Central memory CD8-positive, alpha-beta T cell (primary cell): ENCODE measurements at regions not wholly inside any gene's neighbourhood (a gene's known extent, or its start where the extent isn't known, plus 50 kb on each side); places are given as distances from the start of the nearest gene placed in this dataset.

ENCODE experiments used
- ATAC-seq: fragments of 150-1000 bp; cut with Tn5 transposase; replicated peaks from 2 replicates; pipeline ENCODE4 v1.10.0; 2022; ENCODE audit warnings: mild to moderate bottlenecking, moderate FRiP score, moderate number of reproducible peaks; ENCODE audit not compliant: poor library complexity, severe bottlenecking; ENCODE audit errors: extremely low read depth
- DNase-seq, 2 donors: peaks; one replicate each; pipeline ENCODE4 v3.0.0; 2021; ENCODE audit warnings: low spot score in 2 of 2
- H3K27ac Mint-ChIP-seq: one replicate; pipeline ENCODE4 v1.8.0; 2022; ENCODE audit warnings: low read depth, mild to moderate bottlenecking, moderate library complexity, mixed read lengths
- H3K27me3 Mint-ChIP-seq: one replicate; pipeline ENCODE4 v1.8.0; 2022; ENCODE audit warnings: mixed read lengths
- H3K36me3 Mint-ChIP-seq: one replicate; pipeline ENCODE4 v1.8.0; 2022; ENCODE audit warnings: mild to moderate bottlenecking, moderate library complexity, mixed read lengths; ENCODE audit not compliant: insufficient read depth
- H3K4me1 Mint-ChIP-seq: one replicate; pipeline ENCODE4 v1.8.0; 2022; ENCODE audit warnings: mixed read lengths
- H3K4me3 Mint-ChIP-seq: one replicate; pipeline ENCODE4 v1.8.0; 2022; ENCODE audit warnings: mild to moderate bottlenecking, moderate library complexity, mixed read lengths
- H3K9me3 Mint-ChIP-seq: one replicate; pipeline ENCODE4 v1.8.0; 2022; ENCODE audit warnings: mixed read lengths

DNA sequence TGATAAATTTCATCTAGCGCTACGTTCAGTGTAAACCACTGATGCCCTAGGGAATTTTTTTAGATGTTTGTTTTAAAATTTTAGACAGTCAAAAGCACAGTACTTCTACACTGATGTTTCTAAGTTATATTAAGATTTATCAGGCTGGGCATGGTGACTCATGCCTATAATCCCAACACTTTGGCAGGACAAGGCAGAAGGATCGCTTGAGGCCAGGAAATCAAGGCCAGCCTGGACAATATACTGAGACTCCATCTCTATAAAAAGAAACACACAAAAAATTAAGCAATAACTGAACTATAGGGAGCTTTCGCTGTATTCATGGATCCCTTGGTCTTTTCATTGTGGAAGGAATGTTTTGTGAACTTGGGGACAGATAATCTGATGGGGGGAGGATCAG is 50.6 kb upstream of the MAPRE2 start:
- peaks cover 5% of the 10 kb centered on the region for H3K36me3 Mint-ChIP-seq
- DNase-seq, result no peak
- ATAC-seq, result no peak
- H3K4me3 Mint-ChIP-seq, result no peak overlapping the region
- H3K27me3 Mint-ChIP-seq, result no peaks in the 10 kb centered on the region
- no peak overlapping the region for H3K27ac Mint-ChIP-seq
- no peaks in the 10 kb centered on the region for H3K4me1 Mint-ChIP-seq
- no peaks in the 10 kb centered on the region for H3K9me3 Mint-ChIP-seq

DNA sequence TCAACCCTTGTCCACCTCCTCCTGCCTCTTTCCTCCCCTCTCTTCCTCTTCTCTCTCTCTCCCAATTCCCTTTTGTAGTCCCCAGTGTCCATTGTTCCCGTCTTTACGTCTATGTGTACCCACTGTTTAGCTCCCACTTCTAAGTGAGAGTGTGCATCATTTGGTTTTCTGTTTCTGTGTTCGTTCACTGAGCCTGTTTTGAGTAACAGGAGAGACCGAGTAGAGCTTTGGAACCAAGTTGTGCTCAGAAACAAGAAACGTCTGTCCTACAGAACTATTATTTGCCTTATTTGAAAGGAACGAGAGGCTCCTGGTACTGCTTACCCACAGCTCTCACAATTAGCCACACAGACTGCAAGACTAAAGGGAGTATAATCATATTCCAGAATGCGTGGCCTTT is 50.1 kb upstream of the MAPRE2 start:
- no peak for DNase-seq
- no peaks in the 10 kb centered on the region for H3K27me3 Mint-ChIP-seq
- no peak overlapping the region for H3K4me3 Mint-ChIP-seq
- H3K9me3 Mint-ChIP-seq, result no peaks in the 10 kb centered on the region
- peaks cover 5% of the 10 kb centered on the region for H3K36me3 Mint-ChIP-seq
- H3K27ac Mint-ChIP-seq, result no peak overlapping the region
- no peak for ATAC-seq
- H3K4me1 Mint-ChIP-seq, result no peaks in the 10 kb centered on the region
